ENCODE measurements at regions not wholly inside any gene's neighbourhood (a gene's known extent, or its start where the extent isn't known, plus 50 kb on each side); places are given as distances from the start of the nearest gene placed in this dataset.

- TF ChIP-seq POLR2A (IDR thresholded peaks at IDR 0.05; ENCODE audit: low read depth, low read length) (no peak), TAF1 (IDR thresholded peaks at IDR 0.05; ENCODE audit: borderline replicate concordance, low read depth, low read length) (no peak)
Observed at GRCh38 chr4:54941994-54942552, 183.3 kb downstream of the KDR start.
